GM12891 (cell line): ENCODE measurements at regions not wholly inside any gene's neighbourhood (a gene's known extent, or its start where the extent isn't known, plus 50 kb on each side); places are given as distances from the start of the nearest gene placed in this dataset.

Experiments used
- PAX5 ChIP-seq: IDR thresholded peaks from 2 replicates; pipeline ENCODE4 v1.6.1; 2011; ENCODE audit warnings: low read length, moderate library complexity, mild to moderate bottlenecking; ENCODE audit not compliant: insufficient read depth, severe bottlenecking
- POLR2A ChIP-seq: IDR thresholded peaks from 2 replicates; pipeline ENCODE4 v1.6.1; 2011; ENCODE audit warnings: low read depth, low read length, control low read depth
- POLR2AphosphoS5 ChIP-seq: IDR thresholded peaks from 2 replicates; pipeline ENCODE4 v1.6.1; 2011; ENCODE audit warnings: low read depth, low read length, control low read depth
- POU2F2 ChIP-seq: IDR thresholded peaks from 2 replicates; pipeline ENCODE4 v1.6.1; 2011; ENCODE audit warnings: low read depth, mild to moderate bottlenecking, control low read depth, low read length, moderate library complexity
- SPI1 ChIP-seq: IDR thresholded peaks from 2 replicates; pipeline ENCODE4 v1.6.1; 2011; ENCODE audit warnings: low read depth, low read length, control low read depth
- TAF1 ChIP-seq: IDR thresholded peaks from 2 replicates; pipeline ENCODE4 v1.6.1; 2011; ENCODE audit warnings: low read depth, low read length, control low read depth

DNA sequence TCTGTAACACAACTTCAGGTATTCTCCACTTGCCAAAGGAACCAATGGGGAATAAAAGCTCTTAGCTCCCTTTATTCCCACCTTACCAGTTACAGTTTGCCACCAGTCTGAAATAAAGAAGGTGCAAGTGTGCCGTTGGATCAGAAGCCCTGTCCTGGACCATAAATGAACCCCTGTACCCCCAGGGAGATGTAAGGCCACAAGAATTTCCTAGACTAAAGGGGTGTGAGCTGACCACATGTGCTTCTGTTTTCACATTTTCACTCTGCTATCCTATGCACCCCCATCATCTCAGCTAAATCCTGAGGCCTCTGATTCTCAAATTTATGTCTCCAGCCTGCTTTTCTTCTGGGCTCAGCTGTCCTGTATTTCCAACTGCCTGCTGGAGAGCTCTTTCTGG is 221.2 kb downstream of the SPRY1 start:
- TF ChIP-seq POLR2A (no peak), POLR2AphosphoS5 (no peak), SPI1 (no peak), POU2F2 (no peak), TAF1 (no peak), PAX5 (no peak)
